HL-60 (cell line): ENCODE measurements at regions not wholly inside any gene's neighbourhood (a gene's known extent, or its start where the extent isn't known, plus 50 kb on each side); places are given as distances from the start of the nearest gene placed in this dataset.

ENCODE experiments used
- CTCF ChIP-seq: IDR thresholded peaks from one replicate; pipeline ENCODE4 v1.5.1; 2011; ENCODE audit warnings: low read length, control low read depth, inconsistent platforms; ENCODE audit not compliant: insufficient read depth
- POLR2AphosphoS5 ChIP-seq: IDR thresholded peaks from 2 replicates; pipeline ENCODE4 v1.6.1; 2012; ENCODE audit warnings: low read depth
- REST ChIP-seq: IDR thresholded peaks from 2 replicates; pipeline ENCODE4 v1.6.1; 2012; ENCODE audit warnings: low read depth; ENCODE audit not compliant: insufficient replicate concordance

- TF ChIP-seq CTCF (no peak), POLR2AphosphoS5 (no peak), REST (no peak)
Measured at GRCh38 chr4:32472918-32473317, 1752.7 kb downstream of the PCDH7 start.
